GM23338 (cell line): ENCODE measurements at regions not wholly inside any gene's neighbourhood (a gene's known extent, or its start where the extent isn't known, plus 50 kb on each side); places are given as distances from the start of the nearest gene placed in this dataset.

Experiments used
- ATAC-seq: fragments of 200-7000 bp; cut with Tn5 transposase; 3 replicates; pipeline ENCODE4 v1.9.1; 2020
- DNase-seq: peaks from one replicate; pipeline ENCODE4 v3.0.0-alpha.2; 2015; ENCODE audit warnings: low spot score
- H2AFZ ChIP-seq: fragments of 200-600 bp; sonication (generic); 2 replicates; pipeline ENCODE4 v1.8.0; 2016; ENCODE audit warnings: antibody characterized with exemption, mild to moderate bottlenecking, moderate library complexity
- H3F3A ChIP-seq: fragments of 200-600 bp; sonication (generic); replicated peaks from 2 replicates; pipeline ENCODE4 v1.8.0; 2017; ENCODE audit warnings: antibody characterized with exemption, mixed run types, low read depth
- H3K27ac ChIP-seq: fragments of 200-600 bp; sonication (generic); 2 replicates; pipeline ENCODE4 v1.6.1; 2016; ENCODE audit warnings: low read depth
- H3K27me3 ChIP-seq: fragments of 200-600 bp; sonication (generic); 2 replicates; pipeline ENCODE4 v1.8.0; 2016; ENCODE audit warnings: mild to moderate bottlenecking, mixed run types, moderate library complexity; ENCODE audit not compliant: insufficient read depth
- H3K36me3 ChIP-seq: fragments of 200-600 bp; sonication (generic); 2 replicates; pipeline ENCODE4 v1.8.0; 2016; ENCODE audit warnings: mild to moderate bottlenecking; ENCODE audit not compliant: insufficient read depth
- H3K4me1 ChIP-seq: fragments of 200-600 bp; sonication (generic); 2 replicates; pipeline ENCODE4 v1.8.0; 2016; ENCODE audit warnings: mild to moderate bottlenecking, moderate library complexity; ENCODE audit not compliant: insufficient read depth
- H3K4me2 ChIP-seq: fragments of 200-600 bp; sonication (generic); 2 replicates; pipeline ENCODE4 v1.7.1; 2017; ENCODE audit warnings: mixed run types
- H3K4me3 ChIP-seq: fragments of 200-600 bp; sonication (generic); 2 replicates; pipeline ENCODE4 v1.6.1; 2016; ENCODE audit warnings: mixed run types
- H3K79me2 ChIP-seq: fragments of 200-600 bp; sonication (generic); replicated peaks from 2 replicates; pipeline ENCODE4 v1.8.0; 2017; ENCODE audit warnings: mild to moderate bottlenecking; ENCODE audit not compliant: insufficient read depth
- H3K9me2 ChIP-seq: fragments of 200-600 bp; sonication (generic); 2 replicates; pipeline ENCODE4 v1.8.0; 2017; ENCODE audit not compliant: insufficient read depth
- H4K20me1 ChIP-seq: fragments of 200-600 bp; sonication (generic); replicated peaks from 2 replicates; pipeline ENCODE4 v1.8.0; 2017; ENCODE audit warnings: mild to moderate bottlenecking; ENCODE audit not compliant: insufficient read depth
- H3K27ac Mint-ChIP-seq: 2 replicates; pipeline ENCODE4 v1.8.0; 2020; ENCODE audit warnings: inconsistent platforms, mild to moderate bottlenecking, moderate library complexity, mixed read lengths
- H3K27me3 Mint-ChIP-seq: 3 replicates; pipeline ENCODE4 v1.8.0; 2022; ENCODE audit warnings: low read depth, mild to moderate bottlenecking, moderate library complexity, mixed read lengths, inconsistent platforms; ENCODE audit not compliant: insufficient read depth, poor library complexity
- H3K36me3 Mint-ChIP-seq: 3 replicates; pipeline ENCODE4 v1.8.0; 2021; ENCODE audit warnings: low read depth, mild to moderate bottlenecking, inconsistent platforms, moderate library complexity, mixed read lengths
- H3K4me1 Mint-ChIP-seq: 3 replicates; pipeline ENCODE4 v1.8.0; 2020; ENCODE audit warnings: mild to moderate bottlenecking, inconsistent platforms, mixed read lengths
- H3K4me3 Mint-ChIP-seq: 3 replicates; pipeline ENCODE4 v1.8.0; 2021; ENCODE audit warnings: moderate library complexity, mild to moderate bottlenecking, inconsistent platforms, mixed read lengths
- H3K9me3 Mint-ChIP-seq: 3 replicates; pipeline ENCODE4 v1.8.0; 2020; ENCODE audit warnings: moderate library complexity, mild to moderate bottlenecking, inconsistent platforms, mixed read lengths
- CREB1 ChIP-seq: fragments of 250-450 bp; sonication (Bioruptor Pico); IDR thresholded peaks from 2 replicates; pipeline ENCODE4 v1.5.0; 2020; ENCODE audit warnings: low read depth, mild to moderate bottlenecking, moderate library complexity
- CTCF ChIP-seq, 2 experiments: fragments of 200-600 bp in 1 of 2; sonication (generic) in 1 of 2; conservative IDR thresholded peaks; 2 replicates each; pipeline versions ENCODE4 v1.5.1 to v1.6.1; 2016 to 2017; ENCODE audit warnings: antibody characterized with exemption in 2 of 2, low read depth in 2 of 2, mild to moderate bottlenecking in 2 of 2, moderate library complexity in 1 of 2
- ETS1 ChIP-seq: IDR thresholded peaks from 2 replicates; pipeline ENCODE4 v1.6.1; 2016; ENCODE audit warnings: antibody characterized with exemption
- EZH2 ChIP-seq: fragments of 200-600 bp; sonication (generic); IDR thresholded peaks from one replicate; pipeline ENCODE4 v1.8.0; 2017; ENCODE audit warnings: antibody characterized with exemption, mild to moderate bottlenecking, low read depth; ENCODE audit not compliant: unreplicated experiment
- EZH2phosphoT487 ChIP-seq: fragments of 200-600 bp; sonication (generic); IDR thresholded peaks from one replicate; pipeline ENCODE4 v1.8.1; 2018; ENCODE audit warnings: antibody characterized with exemption; ENCODE audit not compliant: unreplicated experiment
- JUNB ChIP-seq: IDR thresholded peaks from one replicate; pipeline ENCODE4 v1.6.1; 2016; ENCODE audit warnings: antibody characterized with exemption; ENCODE audit not compliant: unreplicated experiment
- NANOG ChIP-seq: IDR thresholded peaks from 2 replicates; pipeline ENCODE4 v1.6.1; 2016; ENCODE audit warnings: antibody characterized with exemption, borderline replicate concordance
- POLR2AphosphoS5 ChIP-seq: IDR thresholded peaks from 2 replicates; pipeline ENCODE4 v1.6.1; 2016; ENCODE audit warnings: antibody characterized with exemption, low read depth
- REST ChIP-seq: IDR thresholded peaks from one replicate; pipeline ENCODE4 v1.6.1; 2018; ENCODE audit warnings: antibody characterized with exemption; ENCODE audit not compliant: unreplicated experiment
- STAT1 ChIP-seq: IDR thresholded peaks from one replicate; pipeline ENCODE4 v1.6.1; 2016; ENCODE audit warnings: antibody characterized with exemption; ENCODE audit not compliant: unreplicated experiment
- ZNF114 ChIP-seq: fragments of 250-450 bp; sonication (Bioruptor Pico); IDR thresholded peaks from 2 replicates; pipeline ENCODE4 v1.5.0; 2020; ENCODE audit warnings: mild to moderate bottlenecking, moderate library complexity
- ZNF331 ChIP-seq: fragments of 250-450 bp; sonication (Bioruptor Pico); IDR thresholded peaks from 2 replicates; pipeline ENCODE4 v1.5.0; 2020; ENCODE audit warnings: low read depth, mild to moderate bottlenecking, moderate library complexity
- ZNF462 ChIP-seq: fragments of 250-450 bp; sonication (Bioruptor Pico); IDR thresholded peaks from 2 replicates; pipeline ENCODE4 v1.5.0; 2020; ENCODE audit warnings: mild to moderate bottlenecking, moderate library complexity

- no peak for ATAC-seq
- Histone ChIP-seq H3K79me2 (no peaks in the 10 kb centered on the region), H2AFZ (no peak overlapping the region), H3K27me3 (peaks cover 3% of the 10 kb centered on the region; the same call in 1 of the 2 replicates), H3K4me3 (no peak overlapping the region), H3K4me2 (no peak overlapping the region), H3K36me3 (no peaks in the 10 kb centered on the region), H3K27ac (no peak overlapping the region), H3K9me2 (no peaks in the 10 kb centered on the region; the same call in 1 of the 2 replicates), H3K4me1 (peaks cover 44% of the 10 kb centered on the region), H3F3A (peaks cover 3% of the 10 kb centered on the region; the same call in 1 of the 2 replicates), H4K20me1 (no peaks in the 10 kb centered on the region)
- H3K27me3 Mint-ChIP-seq: peaks cover 6% of the 10 kb centered on the region
- peaks cover 7% of the 10 kb centered on the region; the same call in 2 of the 3 replicates for H3K36me3 Mint-ChIP-seq
- no peak overlapping the region for H3K27ac Mint-ChIP-seq
- no peak for DNase-seq
- no peak overlapping the region for H3K4me3 Mint-ChIP-seq
- TF ChIP-seq JUNB: no peak
- TF ChIP-seq STAT1: no peak
- TF ChIP-seq ZNF114: no peak
- TF ChIP-seq POLR2AphosphoS5: no peak
- no peak for TF ChIP-seq ZNF462 (CRISPR knock-in tag)
- no peak for TF ChIP-seq CTCF (conservative IDR thresholded peaks at IDR 0.05; ENCODE audit: low read depth in 2 of 2)
- no peak for TF ChIP-seq NANOG
- TF ChIP-seq CREB1 (CRISPR knock-in tag): no peak
- no peak for TF ChIP-seq EZH2
- no peak for TF ChIP-seq ETS1
- TF ChIP-seq REST: no peak
- no peak for TF ChIP-seq ZNF331 (CRISPR knock-in tag)
- TF ChIP-seq EZH2phosphoT487: no peak
- peaks cover 48% of the 10 kb centered on the region for H3K4me1 Mint-ChIP-seq
- H3K9me3 Mint-ChIP-seq: peaks cover 2% of the 10 kb centered on the region; the same call in 2 of the 3 replicates
Measured at GRCh38 chr5:124575725-124576124, 170.7 kb downstream of the ZNF608 start.
